ENCODE measurements at regions not wholly inside any gene's neighbourhood (a gene's known extent, or its start where the extent isn't known, plus 50 kb on each side); places are given as distances from the start of the nearest gene placed in this dataset.
"Not testable (repeated sequence)": the region's sequence is repeated elsewhere in the genome, so short reads cannot be mapped to it uniquely, and the experiment has no call there.

- DNase-seq (ENCODE audit: low read depth, low spot score), result not testable (repeated sequence)
Measured at GRCh38 chr1:234799021-234799689, 189.2 kb upstream of the IRF2BP2 start.

- DNase-seq (ENCODE audit: low read depth, low spot score), result not testable (repeated sequence)
Measured at GRCh38 chr1:234797216-234797615, 187.2 kb upstream of the IRF2BP2 start.

- DNase-seq (ENCODE audit: low read depth, low spot score), result not testable (repeated sequence)
Measured at GRCh38 chr1:234796438-234796792, 186.4 kb upstream of the IRF2BP2 start.

GRCh38 chr1:234795711-234796437, 185.9 kb upstream of the IRF2BP2 start:
- DNase-seq (ENCODE audit: low read depth, low spot score), result not testable (repeated sequence)

- not testable (repeated sequence) for DNase-seq (ENCODE audit: low read depth, low spot score)
Measured at GRCh38 chr1:234795007-234795406, 185.0 kb upstream of the IRF2BP2 start.

GRCh38 chr1:234794452-234794851, 184.5 kb upstream of the IRF2BP2 start:
- DNase-seq (ENCODE audit: low read depth, low spot score), result not testable (repeated sequence)

- DNase-seq (ENCODE audit: low read depth, low spot score), result not testable (repeated sequence)
Measured at GRCh38 chr1:234793924-234794323, 183.9 kb upstream of the IRF2BP2 start.

GRCh38 chr1:234792221-234792864, 182.4 kb upstream of the IRF2BP2 start:
- DNase-seq (ENCODE audit: low read depth, low spot score), result not testable (repeated sequence)

GRCh38 chr1:234791615-234792014, 181.6 kb upstream of the IRF2BP2 start:
- DNase-seq (ENCODE audit: low read depth, low spot score), result not testable (repeated sequence)

- not testable (repeated sequence) for DNase-seq (ENCODE audit: low read depth, low spot score)
Measured at GRCh38 chr1:234790333-234790732, 180.4 kb upstream of the IRF2BP2 start.

- DNase-seq (ENCODE audit: low read depth, low spot score), result not testable (repeated sequence)
Measured at GRCh38 chr1:234787011-234787584, 177.1 kb upstream of the IRF2BP2 start.

GRCh38 chr1:234785922-234786321, 175.9 kb upstream of the IRF2BP2 start:
- DNase-seq (ENCODE audit: low read depth, low spot score), result not testable (repeated sequence)

- DNase-seq (ENCODE audit: low read depth, low spot score), result not testable (repeated sequence)
Measured at GRCh38 chr1:234785471-234785919, 175.5 kb upstream of the IRF2BP2 start.

GRCh38 chr1:234784108-234784507, 174.1 kb upstream of the IRF2BP2 start:
- DNase-seq (ENCODE audit: low read depth, low spot score), result not testable (repeated sequence)

- no peak for DNase-seq (ENCODE audit: low read depth, low spot score)
Measured at GRCh38 chr1:234782791-234783190, 172.8 kb upstream of the IRF2BP2 start.

- DNase-seq (ENCODE audit: low read depth, low spot score), result no peak
Measured at GRCh38 chr1:234782105-234782751, 172.2 kb upstream of the IRF2BP2 start.

- no peak for DNase-seq (ENCODE audit: low read depth, low spot score)
Measured at GRCh38 chr1:234781241-234782065, 171.5 kb upstream of the IRF2BP2 start.

GRCh38 chr1:234780531-234781162, 170.7 kb upstream of the IRF2BP2 start:
- DNase-seq (ENCODE audit: low read depth, low spot score), result no peak

- DNase-seq (ENCODE audit: low read depth, low spot score), result no peak
Measured at GRCh38 chr1:234780112-234780511, 170.1 kb upstream of the IRF2BP2 start.

- DNase-seq (ENCODE audit: low read depth, low spot score), result not testable (repeated sequence)
Measured at GRCh38 chr1:234779600-234779999, 169.6 kb upstream of the IRF2BP2 start.

All from smooth muscle cell of the brain vasculature (primary cell).